Thyroid gland (tissue), 4 donors: ENCODE measurements at regions not wholly inside any gene's neighbourhood (a gene's known extent, or its start where the extent isn't known, plus 50 kb on each side); places are given as distances from the start of the nearest gene placed in this dataset.

Experiments used
- DNase-seq, 2 donors: peaks; one replicate each; pipeline ENCODE4 v3.0.0-alpha.2; 2019
- H3K27ac ChIP-seq, 3 donors: fragments of 200-600 bp; sonication (generic); 1 replicate in 2 of 3; 2 replicates in 1 of 3; pipeline ENCODE4 v1.5.1; 2016 to 2019; ENCODE audit warnings: mild to moderate bottlenecking in 1 of 3, moderate library complexity in 1 of 3
- H3K27me3 ChIP-seq: fragments of 200-600 bp; sonication (generic); one replicate; pipeline ENCODE4 v1.5.1; 2019
- H3K36me3 ChIP-seq, 2 donors: fragments of 200-600 bp; sonication (generic); one replicate each; pipeline ENCODE4 v1.5.1; 2016 to 2019
- H3K4me1 ChIP-seq, 2 donors: fragments of 200-600 bp; sonication (generic); one replicate each; pipeline ENCODE4 v1.5.1; 2017 to 2019
- H3K4me3 ChIP-seq, 3 donors: fragments of 200-600 bp; sonication (generic); replicated peaks in 1 of 3; 1 replicate in 2 of 3; 2 replicates in 1 of 3; pipeline ENCODE4 v1.5.1; 2016; ENCODE audit warnings: mild to moderate bottlenecking in 1 of 3
- H3K9me3 ChIP-seq: fragments of 200-600 bp; sonication (generic); one replicate; pipeline ENCODE4 v1.5.1; 2017
- POLR2A ChIP-seq, 2 donors: fragments of 450-650 bp; IDR thresholded peaks; one replicate each; pipeline ENCODE4 v1.6.1; 2017; ENCODE audit warnings: antibody characterized with exemption in 2 of 2, mild to moderate bottlenecking in 2 of 2, moderate library complexity in 1 of 2
- WGBS, 2 donors: methylation state at CpG; one replicate each; pipeline ENCODE4 v1.1.5; 2017; 5-methylcytosine and 5-hydroxymethylcytosine counted together
- intact Hi-C: fragments of 100-400 bp; cut with DNase I; formaldehyde crosslinking; loops from one replicate; pipeline ENCODE4 v1.15.1; 2023
- TF ChIP-seq, protein P1 (sequence below), 6 experiments: fragments of 200-600 bp in 3 of 6; fragments of 450-650 bp in 3 of 6; sonication (generic) in 3 of 6; IDR thresholded peaks; one replicate each; pipeline ENCODE4 v1.5.1; 2016 to 2019; ENCODE audit warnings: antibody characterized with exemption in 6 of 6, mild to moderate bottlenecking in 2 of 6, inconsistent platforms in 1 of 6, moderate library complexity in 1 of 6

DNA sequence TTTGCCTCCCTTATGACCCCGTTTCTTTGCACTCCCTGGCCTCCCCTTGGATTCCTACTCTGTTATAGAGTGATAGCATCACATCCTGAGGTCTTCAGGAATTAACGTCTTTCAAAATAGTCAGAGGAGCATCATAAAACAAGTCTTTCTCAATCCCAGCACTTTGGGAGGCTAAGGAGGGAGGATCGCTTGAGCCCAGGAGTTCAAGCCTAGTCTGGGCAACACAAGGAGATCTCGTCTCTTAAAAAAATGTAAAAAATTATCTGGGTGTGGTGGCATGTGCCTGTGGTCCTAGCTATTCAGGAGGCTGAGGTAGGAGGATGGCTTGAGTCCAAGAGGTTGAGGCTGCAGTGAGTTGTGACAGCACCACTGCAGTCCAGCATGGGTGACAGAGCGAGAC is 68.7 kb upstream of the AMPD3 start:
- Histone ChIP-seq H3K27ac (no peak overlapping the region), H3K36me3 (no peaks in the 10 kb centered on the region), H3K9me3 (no peaks in the 10 kb centered on the region), H3K4me1 (peaks cover 15 to 28% of the 10 kb centered on the region in 2 donors), H3K4me3 (no peak overlapping the region), H3K27me3 (no peaks in the 10 kb centered on the region)
- TF ChIP-seq, protein P1, sequence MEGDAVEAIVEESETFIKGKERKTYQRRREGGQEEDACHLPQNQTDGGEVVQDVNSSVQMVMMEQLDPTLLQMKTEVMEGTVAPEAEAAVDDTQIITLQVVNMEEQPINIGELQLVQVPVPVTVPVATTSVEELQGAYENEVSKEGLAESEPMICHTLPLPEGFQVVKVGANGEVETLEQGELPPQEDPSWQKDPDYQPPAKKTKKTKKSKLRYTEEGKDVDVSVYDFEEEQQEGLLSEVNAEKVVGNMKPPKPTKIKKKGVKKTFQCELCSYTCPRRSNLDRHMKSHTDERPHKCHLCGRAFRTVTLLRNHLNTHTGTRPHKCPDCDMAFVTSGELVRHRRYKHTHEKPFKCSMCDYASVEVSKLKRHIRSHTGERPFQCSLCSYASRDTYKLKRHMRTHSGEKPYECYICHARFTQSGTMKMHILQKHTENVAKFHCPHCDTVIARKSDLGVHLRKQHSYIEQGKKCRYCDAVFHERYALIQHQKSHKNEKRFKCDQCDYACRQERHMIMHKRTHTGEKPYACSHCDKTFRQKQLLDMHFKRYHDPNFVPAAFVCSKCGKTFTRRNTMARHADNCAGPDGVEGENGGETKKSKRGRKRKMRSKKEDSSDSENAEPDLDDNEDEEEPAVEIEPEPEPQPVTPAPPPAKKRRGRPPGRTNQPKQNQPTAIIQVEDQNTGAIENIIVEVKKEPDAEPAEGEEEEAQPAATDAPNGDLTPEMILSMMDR (IDR thresholded peaks at IDR 0.05): no peak
- no peak for TF ChIP-seq POLR2A (IDR thresholded peaks at IDR 0.05)
- intact Hi-C loops: no loop called here
- no peak for DNase-seq
- 66 to 73% methylated on average over 5 of the region's 5 CpGs for WGBS, 2 donors

DNA sequence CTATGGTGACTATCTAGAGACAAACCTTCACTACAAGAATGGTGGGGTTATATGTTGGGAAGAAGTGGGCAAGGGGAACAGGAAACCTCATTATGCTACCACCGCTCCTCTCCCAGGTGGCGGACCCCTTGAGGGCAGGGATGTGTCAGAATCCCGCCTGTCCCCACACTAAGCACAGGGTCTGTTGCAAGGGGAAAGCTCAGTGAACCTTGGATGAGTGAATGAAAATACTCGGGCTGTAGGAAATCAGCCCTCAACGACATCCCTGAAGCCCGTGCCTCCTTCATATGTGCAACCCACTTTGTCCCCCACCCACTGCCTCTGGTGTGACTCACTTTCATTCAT is 68.2 kb upstream of the AMPD3 start:
- H3K27me3 ChIP-seq: no peaks in the 10 kb centered on the region
- no peaks in the 10 kb centered on the region for H3K36me3 ChIP-seq
- 55 to 58% methylated on average over 6 of the region's 6 CpGs for WGBS, 2 donors
- no peak for DNase-seq
- H3K4me1 ChIP-seq: peaks cover 15 to 28% of the 10 kb centered on the region in 2 donors
- no peak for TF ChIP-seq POLR2A (IDR thresholded peaks at IDR 0.05)
- TF ChIP-seq, protein P1 (IDR thresholded peaks at IDR 0.05): no peak
- no peak overlapping the region for H3K27ac ChIP-seq
- no peak overlapping the region for H3K4me3 ChIP-seq
- intact Hi-C loops: no loop called here
- H3K9me3 ChIP-seq: no peaks in the 10 kb centered on the region

DNA sequence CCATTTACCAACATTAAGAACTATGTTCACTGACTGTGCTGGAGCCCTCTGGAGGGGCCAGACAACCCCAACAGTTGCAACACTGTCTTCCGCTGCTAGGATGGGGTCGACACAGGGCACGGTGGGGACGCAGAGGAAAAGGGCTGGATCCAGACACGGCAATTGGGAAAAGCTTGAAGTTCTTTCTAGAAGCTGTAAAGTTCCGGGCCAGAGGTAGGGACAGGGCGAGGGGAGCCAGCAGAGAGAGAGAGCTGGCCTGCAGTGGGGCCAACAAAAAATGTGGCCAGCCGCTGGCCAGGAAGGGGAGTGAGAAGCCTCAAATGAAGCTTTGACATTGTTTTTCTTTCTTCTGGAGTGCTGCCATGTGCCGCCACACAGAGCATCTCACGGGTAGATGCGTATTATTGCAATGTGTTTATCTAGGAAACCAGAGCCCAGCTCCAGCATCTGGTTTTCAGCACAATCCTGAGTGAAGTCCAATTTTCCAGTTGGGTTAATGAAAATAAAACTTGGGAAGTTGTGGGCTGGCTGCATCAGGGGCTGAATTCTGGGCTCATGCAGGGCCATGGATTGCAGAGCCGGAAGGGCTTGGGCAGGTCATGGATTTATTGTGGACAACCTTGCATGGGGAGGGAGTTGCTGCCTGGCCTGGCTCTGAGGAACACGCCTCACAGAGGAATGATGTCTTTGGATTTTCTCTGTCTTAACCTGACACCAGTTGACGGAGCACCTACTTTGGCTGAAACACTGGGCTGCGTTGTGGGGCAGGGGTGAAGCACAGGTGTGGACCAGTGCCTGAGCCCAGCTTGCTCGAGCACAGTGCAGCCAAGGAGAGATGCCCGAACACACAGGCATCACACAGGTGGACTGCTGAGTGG is 67.6 kb upstream of the AMPD3 start:
- Histone ChIP-seq H3K4me1 (peaks cover 15 to 28% of the 10 kb centered on the region in 2 donors), H3K27me3 (no peaks in the 10 kb centered on the region), H3K4me3 (no peak overlapping the region), H3K9me3 (no peaks in the 10 kb centered on the region), H3K27ac (peak overlapping the region in 2 of 3 donors; percentile 9 to 46), H3K36me3 (no peaks in the 10 kb centered on the region)
- 30 to 37% methylated on average over 14 to 17 of the region's 17 CpGs for WGBS, 2 donors
- peak; percentile 56 to 66 for DNase-seq
- intact Hi-C loops: no loop called here
- TF ChIP-seq, protein P1 (IDR thresholded peaks at IDR 0.05): no peak
- TF ChIP-seq POLR2A (IDR thresholded peaks at IDR 0.05): no peak

DNA sequence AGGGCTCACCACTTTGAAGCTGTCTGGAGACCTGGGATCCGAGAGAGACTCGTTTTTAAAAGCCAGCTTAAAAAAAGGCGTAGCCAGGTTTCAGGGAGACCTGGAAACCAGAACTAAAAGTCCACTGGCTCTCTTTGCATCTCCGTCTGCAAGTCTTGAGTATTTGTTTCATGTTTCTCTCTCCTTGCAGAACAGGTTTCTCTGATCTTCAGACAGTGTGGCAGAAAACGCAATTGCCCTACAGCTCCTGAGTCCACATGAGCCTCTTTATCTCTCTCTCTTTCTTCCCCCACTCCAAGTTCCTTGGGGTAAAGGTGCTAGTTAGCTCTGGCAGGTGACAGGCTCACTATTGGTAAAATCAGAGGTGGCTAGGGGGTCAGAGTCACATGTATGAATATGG is 67.0 kb upstream of the AMPD3 start:
- Histone ChIP-seq H3K4me3 (no peak overlapping the region), H3K27ac (peak overlapping the region in 2 of 3 donors; percentile 9 to 46), H3K27me3 (no peaks in the 10 kb centered on the region), H3K9me3 (no peaks in the 10 kb centered on the region), H3K4me1 (peaks cover 15 to 28% of the 10 kb centered on the region in 2 donors), H3K36me3 (no peaks in the 10 kb centered on the region)
- intact Hi-C loops: no loop called here
- DNase-seq: no peak
- TF ChIP-seq POLR2A (IDR thresholded peaks at IDR 0.05): no peak
- TF ChIP-seq, protein P1 (IDR thresholded peaks at IDR 0.05): no peak
- 31 to 33% methylated on average over 4 to 5 of the region's 5 CpGs for WGBS, 2 donors

GRCh38 chr11:10388574-10388973 is 66.5 kb upstream of the AMPD3 start:
- WGBS, 2 donors: 53 to 56% methylated on average over 5 of the region's 5 CpGs
- peak in 1 of 2 donors; percentile 4 for DNase-seq
- H3K4me1 ChIP-seq: peaks cover 15 to 28% of the 10 kb centered on the region in 2 donors

More at GRCh38 chr11:10388574-10388973, 66.5 kb upstream of the AMPD3 start:
- TF ChIP-seq POLR2A (IDR thresholded peaks at IDR 0.05): no peak
- TF ChIP-seq, protein P1 (IDR thresholded peaks at IDR 0.05): no peak
- no peaks in the 10 kb centered on the region for H3K9me3 ChIP-seq
- peak overlapping the region in 1 of 3 donors; percentile 46 for H3K27ac ChIP-seq
- no peaks in the 10 kb centered on the region for H3K27me3 ChIP-seq
- no peak overlapping the region for H3K4me3 ChIP-seq
- intact Hi-C loops: no loop called here
- H3K36me3 ChIP-seq: no peaks in the 10 kb centered on the region
